SK-N-SH (cell line): ENCODE measurements at regions not wholly inside any gene's neighbourhood (a gene's known extent, or its start where the extent isn't known, plus 50 kb on each side); places are given as distances from the start of the nearest gene placed in this dataset.

ENCODE experiments used
- CTCF ChIA-PET: fragments of 300-600, 350-600 bp; formaldehyde crosslinking; extraction: SDS; loops from one replicate; lab custom pipeline; 2021; lab: Yijun Ruan, JAX
- POLR2A ChIA-PET: fragments of 350-600 bp; sonication (Branson Sonifier 250); formaldehyde crosslinking; extraction: SDS; loops from one replicate; lab custom pipeline; 2020; ENCODE audit warnings: antibody characterized with exemption, inconsistent platforms; lab: Yijun Ruan, JAX
- DNase-seq: peaks from one replicate; pipeline ENCODE4 v3.0.0; 2012
- H2AFZ ChIP-seq: fragments of 200-600 bp; sonication (generic); 2 replicates; pipeline ENCODE4 v1.8.1; 2016; ENCODE audit warnings: antibody characterized with exemption, mild to moderate bottlenecking, low read depth
- H3F3A ChIP-seq: fragments of 200-600 bp; sonication (generic); replicated peaks from 2 replicates; pipeline ENCODE3; 2016; ENCODE audit warnings: antibody characterized with exemption, mild to moderate bottlenecking; ENCODE audit not compliant: insufficient read depth
- H3K27ac ChIP-seq, 2 experiments: fragments of 200-500 bp in 1 of 2; fragments of 200-600 bp in 1 of 2; sonication (Bioruptor generic) in 1 of 2; sonication (generic), shearing (Covaris generic) in 1 of 2; 2 replicates each; pipeline versions ENCODE4 v1.5.1 to v1.6.1; 2014 to 2016; ENCODE audit warnings: low read depth in 2 of 2, inconsistent platforms in 1 of 2, low read length in 1 of 2, mild to moderate bottlenecking in 1 of 2, mixed read lengths in 1 of 2
- H3K27me3 ChIP-seq: fragments of 200-600 bp; sonication (generic), shearing (Covaris generic); 2 replicates; pipeline ENCODE4 v1.6.1; 2016; ENCODE audit warnings: mixed run types; ENCODE audit not compliant: insufficient read depth
- H3K36me3 ChIP-seq, 2 experiments: fragments of 200-500 bp in 1 of 2; fragments of 200-600 bp in 1 of 2; sonication (Bioruptor generic) in 1 of 2; sonication (generic) in 1 of 2; replicated peaks in 1 of 2; 2 replicates each; pipeline versions ENCODE3 to v1.5.1; 2014 to 2016; ENCODE audit warnings: low read length in 1 of 2, mild to moderate bottlenecking in 1 of 2; ENCODE audit not compliant: insufficient read depth in 2 of 2, control insufficient read depth in 1 of 2
- H3K4me1 ChIP-seq, 2 experiments: fragments of 200-500 bp in 1 of 2; fragments of 200-600 bp in 1 of 2; sonication (Bioruptor generic) in 1 of 2; sonication (generic), shearing (Covaris generic) in 1 of 2; 2 replicates each; pipeline versions ENCODE4 v1.5.1 to v1.6.1; 2014 to 2016; ENCODE audit warnings: low read depth in 1 of 2, low read length in 1 of 2, mixed run types in 1 of 2; ENCODE audit not compliant: insufficient read depth in 2 of 2, control insufficient read depth in 1 of 2
- H3K4me2 ChIP-seq: fragments of 200-600 bp; sonication (generic), shearing (Covaris generic); 2 replicates; pipeline ENCODE4 v1.6.1; 2017; ENCODE audit warnings: mixed run types
- H3K4me3 ChIP-seq, 2 experiments: fragments of 200-500 bp in 1 of 2; fragments of 200-600 bp in 1 of 2; sonication (Bioruptor generic) in 1 of 2; sonication (generic), shearing (Covaris generic) in 1 of 2; 2 replicates each; pipeline versions ENCODE4 v1.5.1 to v1.8.1; 2014 to 2016; ENCODE audit warnings: low read depth in 2 of 2, inconsistent platforms in 1 of 2, low read length in 1 of 2, mild to moderate bottlenecking in 1 of 2, mixed read lengths in 1 of 2, moderate library complexity in 1 of 2
- H3K79me2 ChIP-seq: fragments of 200-600 bp; sonication (generic); 2 replicates; pipeline ENCODE4 v1.8.1; 2017; ENCODE audit warnings: mild to moderate bottlenecking; ENCODE audit not compliant: insufficient read depth
- H3K9ac ChIP-seq: fragments of 200-600 bp; sonication (generic); 2 replicates; pipeline ENCODE4 v1.6.1; 2017; ENCODE audit warnings: mixed run types
- H3K9me2 ChIP-seq: fragments of 200-600 bp; sonication (generic); 2 replicates; pipeline ENCODE4 v1.6.1; 2017; ENCODE audit warnings: mixed run types
- H3K9me3 ChIP-seq: fragments of 200-600 bp; sonication (generic); 2 replicates; pipeline ENCODE4 v1.6.1; 2017; ENCODE audit warnings: mixed run types, mild to moderate bottlenecking, moderate library complexity
- H4K20me1 ChIP-seq: fragments of 200-600 bp; sonication (generic); 2 replicates; pipeline ENCODE4 v1.6.1; 2017; ENCODE audit warnings: mild to moderate bottlenecking, mixed run types; ENCODE audit not compliant: insufficient read depth
- FOXM1 ChIP-seq: IDR thresholded peaks from 2 replicates; pipeline ENCODE4 v1.4.0; 2012; ENCODE audit warnings: low read depth, mild to moderate bottlenecking
- GATA2 ChIP-seq: sonication (generic); formaldehyde crosslinking; IDR thresholded peaks from 2 replicates; pipeline ENCODE4 v1.5.0; 2020; ENCODE audit warnings: mild to moderate bottlenecking, missing genetic modification reagents
- NFIC ChIP-seq: IDR thresholded peaks from 2 replicates; pipeline ENCODE4 v1.4.0; 2012; ENCODE audit warnings: borderline replicate concordance
- RAD21 ChIP-seq: IDR thresholded peaks from 2 replicates; pipeline ENCODE4 v1.6.1; 2012; ENCODE audit warnings: mild to moderate bottlenecking, low read length
- SMC3 ChIP-seq: IDR thresholded peaks from 2 replicates; pipeline ENCODE4 v1.6.1; 2012; ENCODE audit warnings: low read depth, low read length, improper control_type of control experiment
- TCF12 ChIP-seq: IDR thresholded peaks from 2 replicates; pipeline ENCODE4 v1.4.0; 2012
- WGBS: methylation state at CpG from one replicate; pipeline ENCODE4 v1.1.6; 2017; ENCODE audit warnings: low lambda C conversion rate; 5-methylcytosine and 5-hydroxymethylcytosine counted together
- TF ChIP-seq, protein P1 (sequence below): fragments of 200-600 bp; sonication (generic); IDR thresholded peaks from 2 replicates; pipeline ENCODE4 v1.6.1; 2017; ENCODE audit warnings: antibody characterized with exemption, mild to moderate bottlenecking, moderate library complexity
- TF ChIP-seq, protein P2 (sequence below): IDR thresholded peaks from 2 replicates; pipeline ENCODE4 v1.6.1; 2012; ENCODE audit warnings: mild to moderate bottlenecking, low read depth, low read length, moderate library complexity
- TF ChIP-seq, protein P3 (sequence below): IDR thresholded peaks from 2 replicates; pipeline ENCODE4 v1.4.0; 2012; ENCODE audit warnings: low read depth

DNA sequence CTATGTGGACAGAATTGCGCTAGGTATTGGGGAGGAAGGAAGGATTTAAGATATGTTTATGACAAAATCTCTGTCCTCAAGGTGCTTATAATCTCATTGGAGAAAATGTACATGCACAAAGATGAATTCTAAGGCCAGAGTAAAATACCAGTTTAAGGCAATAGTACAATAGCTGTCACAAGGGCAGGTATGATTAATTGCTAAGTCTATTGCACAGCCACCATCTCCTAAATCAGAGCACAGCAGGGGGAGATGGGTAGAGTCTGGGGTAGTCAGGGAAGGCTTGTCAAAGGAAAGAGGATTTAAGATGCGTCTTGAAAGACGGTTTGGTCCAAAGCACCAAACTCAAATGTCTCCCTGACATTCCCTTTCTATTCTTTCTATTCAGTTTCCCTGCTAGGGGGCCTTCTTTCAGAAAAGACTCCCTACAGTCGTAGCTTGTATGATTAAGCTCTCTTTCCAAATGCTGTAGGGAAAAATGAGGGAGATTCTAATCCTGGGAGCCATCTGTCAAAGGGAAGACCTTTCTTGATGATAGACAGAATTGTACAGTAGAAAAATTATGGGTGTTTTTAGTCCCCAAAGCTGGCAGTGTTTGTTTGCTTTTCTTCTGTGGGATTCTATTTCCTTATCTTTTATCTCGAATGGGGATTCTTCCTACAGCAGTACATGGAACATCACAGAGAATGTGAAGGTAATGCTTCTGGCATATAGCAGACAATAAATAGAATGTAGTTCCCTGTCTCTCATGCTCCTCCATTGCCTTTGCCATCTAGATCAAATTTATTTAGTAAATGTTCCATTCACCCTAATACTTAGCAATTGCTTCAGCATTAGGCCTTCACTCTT, 107.6 kb upstream of the NFIA start:
- H3F3A ChIP-seq = peaks cover 2% of the 10 kb centered on the region
- H3K9me3 ChIP-seq = no peaks in the 10 kb centered on the region
- CTCF ChIA-PET = interaction anchor here (0.7 to 5.6 kb wide), 12 partner anchors 10 to 879 kb away, joined by 3 to 43 read pairs (median 5); no protein-coding TSS in a partner anchor
- no peaks in the 10 kb centered on the region for H3K79me2 ChIP-seq
- 73% methylated on average over 5 of the region's 5 CpGs for WGBS
- peak; percentile 34 for DNase-seq
- POLR2A ChIA-PET = no interaction called here
- H3K27ac ChIP-seq = peak overlapping the region in 1 of 2 experiments; percentile 83; a peak in 2 of 4 replicates
- H3K9me2 ChIP-seq = no peaks in the 10 kb centered on the region
- no peak overlapping the region; the same call in 1 of the 2 replicates for H2AFZ ChIP-seq
- H3K27me3 ChIP-seq = no peaks in the 10 kb centered on the region
- no peak overlapping the region for H3K4me2 ChIP-seq
- TF ChIP-seq RAD21 (peak; percentile 13), FOXM1 (no peak), GATA2 (CRISPR knock-in tag) (peak; percentile 61)
- peaks cover 17 to 30% of the 10 kb centered on the region in 2 experiments for H3K4me1 ChIP-seq
- no peak overlapping the region for H3K4me3 ChIP-seq
- H3K36me3 ChIP-seq = no peaks in the 10 kb centered on the region
- no peak overlapping the region for H3K9ac ChIP-seq
- no peaks in the 10 kb centered on the region for H4K20me1 ChIP-seq

DNA sequence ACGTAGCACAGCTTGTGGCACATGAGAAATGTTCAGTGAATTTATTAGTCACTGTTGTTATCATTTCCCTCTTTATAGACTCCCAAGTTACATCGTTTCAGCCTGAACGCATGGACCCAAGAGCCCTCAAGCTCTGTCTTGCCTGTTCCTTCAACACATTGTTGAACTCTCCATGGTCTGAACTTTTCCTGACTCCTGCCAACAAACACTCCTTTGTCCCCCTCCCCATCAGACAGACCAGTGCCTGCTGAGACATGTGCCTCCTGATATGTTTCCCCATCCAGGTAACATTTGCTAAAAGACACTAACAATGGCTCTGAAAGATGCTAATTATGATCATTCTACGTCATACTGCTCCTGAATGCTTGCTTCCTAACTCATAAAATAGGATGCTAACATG, 108.7 kb upstream of the NFIA start:
- ChIA-PET POLR2A (no interaction called here), CTCF (interaction anchor here (0.8 to 4.2 kb wide), 5 partner anchors 10 to 105 kb away, joined by 3 to 25 read pairs (median 4); no protein-coding TSS in a partner anchor)
- peaks cover 17 to 31% of the 10 kb centered on the region in 2 experiments for H3K4me1 ChIP-seq
- H3K27me3 ChIP-seq = no peaks in the 10 kb centered on the region
- no peak overlapping the region for H3K9ac ChIP-seq
- no peak for TF ChIP-seq SMC3
- TF ChIP-seq, protein P1, sequence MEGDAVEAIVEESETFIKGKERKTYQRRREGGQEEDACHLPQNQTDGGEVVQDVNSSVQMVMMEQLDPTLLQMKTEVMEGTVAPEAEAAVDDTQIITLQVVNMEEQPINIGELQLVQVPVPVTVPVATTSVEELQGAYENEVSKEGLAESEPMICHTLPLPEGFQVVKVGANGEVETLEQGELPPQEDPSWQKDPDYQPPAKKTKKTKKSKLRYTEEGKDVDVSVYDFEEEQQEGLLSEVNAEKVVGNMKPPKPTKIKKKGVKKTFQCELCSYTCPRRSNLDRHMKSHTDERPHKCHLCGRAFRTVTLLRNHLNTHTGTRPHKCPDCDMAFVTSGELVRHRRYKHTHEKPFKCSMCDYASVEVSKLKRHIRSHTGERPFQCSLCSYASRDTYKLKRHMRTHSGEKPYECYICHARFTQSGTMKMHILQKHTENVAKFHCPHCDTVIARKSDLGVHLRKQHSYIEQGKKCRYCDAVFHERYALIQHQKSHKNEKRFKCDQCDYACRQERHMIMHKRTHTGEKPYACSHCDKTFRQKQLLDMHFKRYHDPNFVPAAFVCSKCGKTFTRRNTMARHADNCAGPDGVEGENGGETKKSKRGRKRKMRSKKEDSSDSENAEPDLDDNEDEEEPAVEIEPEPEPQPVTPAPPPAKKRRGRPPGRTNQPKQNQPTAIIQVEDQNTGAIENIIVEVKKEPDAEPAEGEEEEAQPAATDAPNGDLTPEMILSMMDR = no peak
- TF ChIP-seq, protein P2, sequence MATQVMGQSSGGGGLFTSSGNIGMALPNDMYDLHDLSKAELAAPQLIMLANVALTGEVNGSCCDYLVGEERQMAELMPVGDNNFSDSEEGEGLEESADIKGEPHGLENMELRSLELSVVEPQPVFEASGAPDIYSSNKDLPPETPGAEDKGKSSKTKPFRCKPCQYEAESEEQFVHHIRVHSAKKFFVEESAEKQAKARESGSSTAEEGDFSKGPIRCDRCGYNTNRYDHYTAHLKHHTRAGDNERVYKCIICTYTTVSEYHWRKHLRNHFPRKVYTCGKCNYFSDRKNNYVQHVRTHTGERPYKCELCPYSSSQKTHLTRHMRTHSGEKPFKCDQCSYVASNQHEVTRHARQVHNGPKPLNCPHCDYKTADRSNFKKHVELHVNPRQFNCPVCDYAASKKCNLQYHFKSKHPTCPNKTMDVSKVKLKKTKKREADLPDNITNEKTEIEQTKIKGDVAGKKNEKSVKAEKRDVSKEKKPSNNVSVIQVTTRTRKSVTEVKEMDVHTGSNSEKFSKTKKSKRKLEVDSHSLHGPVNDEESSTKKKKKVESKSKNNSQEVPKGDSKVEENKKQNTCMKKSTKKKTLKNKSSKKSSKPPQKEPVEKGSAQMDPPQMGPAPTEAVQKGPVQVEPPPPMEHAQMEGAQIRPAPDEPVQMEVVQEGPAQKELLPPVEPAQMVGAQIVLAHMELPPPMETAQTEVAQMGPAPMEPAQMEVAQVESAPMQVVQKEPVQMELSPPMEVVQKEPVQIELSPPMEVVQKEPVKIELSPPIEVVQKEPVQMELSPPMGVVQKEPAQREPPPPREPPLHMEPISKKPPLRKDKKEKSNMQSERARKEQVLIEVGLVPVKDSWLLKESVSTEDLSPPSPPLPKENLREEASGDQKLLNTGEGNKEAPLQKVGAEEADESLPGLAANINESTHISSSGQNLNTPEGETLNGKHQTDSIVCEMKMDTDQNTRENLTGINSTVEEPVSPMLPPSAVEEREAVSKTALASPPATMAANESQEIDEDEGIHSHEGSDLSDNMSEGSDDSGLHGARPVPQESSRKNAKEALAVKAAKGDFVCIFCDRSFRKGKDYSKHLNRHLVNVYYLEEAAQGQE = 0 out of 2 replicates have a peak, but pooled peaks have one; percentile 46
- TF ChIP-seq, protein P3, sequence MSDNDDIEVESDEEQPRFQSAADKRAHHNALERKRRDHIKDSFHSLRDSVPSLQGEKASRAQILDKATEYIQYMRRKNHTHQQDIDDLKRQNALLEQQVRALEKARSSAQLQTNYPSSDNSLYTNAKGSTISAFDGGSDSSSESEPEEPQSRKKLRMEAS = no peak
- no peak for TF ChIP-seq TCF12
- TF ChIP-seq NFIC = no peak
- peaks cover 2% of the 10 kb centered on the region for H3F3A ChIP-seq
- WGBS = 95% methylated on average over 4 of the region's 4 CpGs
- H3K9me2 ChIP-seq = no peaks in the 10 kb centered on the region
- no peaks in the 10 kb centered on the region for H3K9me3 ChIP-seq
- no peak overlapping the region for H3K4me2 ChIP-seq
- no peaks in the 10 kb centered on the region for H4K20me1 ChIP-seq
- H3K36me3 ChIP-seq = no peaks in the 10 kb centered on the region
- no peak for DNase-seq
- no peak overlapping the region; a peak in 1 of 4 replicates for H3K27ac ChIP-seq
- no peak overlapping the region for H3K4me3 ChIP-seq
- no peak overlapping the region for H2AFZ ChIP-seq
- H3K79me2 ChIP-seq = no peaks in the 10 kb centered on the region
